ENCODE measurements at regions not wholly inside any gene's neighbourhood (a gene's known extent, or its start where the extent isn't known, plus 50 kb on each side); places are given as distances from the start of the nearest gene placed in this dataset.
"Not testable (repeated sequence)": the region's sequence is repeated elsewhere in the genome, so short reads cannot be mapped to it uniquely, and the experiment has no call there.

DNA sequence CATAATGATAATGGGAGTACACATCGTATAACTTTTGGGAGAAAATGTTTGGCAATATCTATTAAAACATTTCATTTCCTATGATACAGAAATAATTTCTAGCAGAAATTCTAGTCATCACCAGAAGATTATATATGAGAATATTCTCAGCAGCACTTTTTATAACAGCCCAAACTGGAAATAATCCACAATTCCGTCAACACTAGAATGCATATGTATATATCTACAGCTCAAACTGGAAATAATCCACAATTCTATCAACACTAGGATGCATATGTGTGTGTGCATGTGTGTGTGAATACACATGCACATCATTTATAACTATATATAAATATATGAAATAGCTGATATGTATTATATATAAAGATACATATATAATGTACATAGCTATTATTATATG, 408.0 kb upstream of the KLHL1 start:
- H3K27ac Mint-ChIP-seq (ENCODE audit: unreplicated experiment) = no peak overlapping the region
- no peaks in the 10 kb centered on the region for H3K27me3 Mint-ChIP-seq (ENCODE audit: low read depth)
- no peaks in the 10 kb centered on the region for H3K9me3 Mint-ChIP-seq (ENCODE audit: low read depth)
- H3K36me3 Mint-ChIP-seq (ENCODE audit: low read depth) = no peaks in the 10 kb centered on the region
- H3K4me3 Mint-ChIP-seq (ENCODE audit: unreplicated experiment) = no peak overlapping the region
- TF ChIP-seq, protein P1, sequence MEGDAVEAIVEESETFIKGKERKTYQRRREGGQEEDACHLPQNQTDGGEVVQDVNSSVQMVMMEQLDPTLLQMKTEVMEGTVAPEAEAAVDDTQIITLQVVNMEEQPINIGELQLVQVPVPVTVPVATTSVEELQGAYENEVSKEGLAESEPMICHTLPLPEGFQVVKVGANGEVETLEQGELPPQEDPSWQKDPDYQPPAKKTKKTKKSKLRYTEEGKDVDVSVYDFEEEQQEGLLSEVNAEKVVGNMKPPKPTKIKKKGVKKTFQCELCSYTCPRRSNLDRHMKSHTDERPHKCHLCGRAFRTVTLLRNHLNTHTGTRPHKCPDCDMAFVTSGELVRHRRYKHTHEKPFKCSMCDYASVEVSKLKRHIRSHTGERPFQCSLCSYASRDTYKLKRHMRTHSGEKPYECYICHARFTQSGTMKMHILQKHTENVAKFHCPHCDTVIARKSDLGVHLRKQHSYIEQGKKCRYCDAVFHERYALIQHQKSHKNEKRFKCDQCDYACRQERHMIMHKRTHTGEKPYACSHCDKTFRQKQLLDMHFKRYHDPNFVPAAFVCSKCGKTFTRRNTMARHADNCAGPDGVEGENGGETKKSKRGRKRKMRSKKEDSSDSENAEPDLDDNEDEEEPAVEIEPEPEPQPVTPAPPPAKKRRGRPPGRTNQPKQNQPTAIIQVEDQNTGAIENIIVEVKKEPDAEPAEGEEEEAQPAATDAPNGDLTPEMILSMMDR (IDR thresholded peaks at IDR 0.05) = no peak
- H3K4me1 Mint-ChIP-seq (ENCODE audit: low read depth) = peaks cover 13% of the 10 kb centered on the region
- no peak for DNase-seq (ENCODE audit: low spot score)

DNA sequence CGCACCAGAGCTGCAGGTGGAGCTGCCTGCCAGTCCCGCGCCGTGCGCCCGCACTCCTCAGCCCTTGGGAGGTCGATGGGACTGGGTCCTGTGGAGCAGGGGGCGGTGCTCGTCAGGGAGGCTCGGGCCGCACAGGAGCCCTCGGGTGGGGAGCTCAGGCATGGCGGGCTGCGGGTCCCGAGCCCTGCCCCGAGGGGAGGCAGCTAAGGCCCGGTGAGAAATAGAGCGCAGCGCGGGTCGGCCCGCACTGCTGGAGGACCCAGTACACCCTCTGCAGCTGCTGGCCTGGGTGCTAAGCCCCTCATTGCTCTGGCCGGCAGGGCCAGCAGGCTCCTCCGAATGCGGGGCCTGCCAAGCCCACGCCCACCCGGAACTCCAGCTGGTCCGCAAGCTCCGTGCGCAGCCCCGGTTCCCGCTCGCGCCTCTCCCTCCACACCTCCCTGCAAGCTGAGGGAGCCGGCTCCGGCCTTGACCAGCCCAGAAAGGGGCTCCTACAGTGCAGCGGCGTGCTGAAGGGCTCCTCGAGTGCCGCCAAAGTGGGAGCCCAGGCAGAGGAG, 403.7 kb upstream of the KLHL1 start:
- H3K4me1 Mint-ChIP-seq (ENCODE audit: low read depth); H3K4me3 Mint-ChIP-seq (ENCODE audit: unreplicated experiment); H3K9me3 Mint-ChIP-seq (ENCODE audit: low read depth); H3K36me3 Mint-ChIP-seq (ENCODE audit: low read depth); H3K27me3 Mint-ChIP-seq (ENCODE audit: low read depth); H3K27ac Mint-ChIP-seq (ENCODE audit: unreplicated experiment): not testable (repeated sequence)
- DNase-seq (ENCODE audit: low spot score) = peak; percentile 75

DNA sequence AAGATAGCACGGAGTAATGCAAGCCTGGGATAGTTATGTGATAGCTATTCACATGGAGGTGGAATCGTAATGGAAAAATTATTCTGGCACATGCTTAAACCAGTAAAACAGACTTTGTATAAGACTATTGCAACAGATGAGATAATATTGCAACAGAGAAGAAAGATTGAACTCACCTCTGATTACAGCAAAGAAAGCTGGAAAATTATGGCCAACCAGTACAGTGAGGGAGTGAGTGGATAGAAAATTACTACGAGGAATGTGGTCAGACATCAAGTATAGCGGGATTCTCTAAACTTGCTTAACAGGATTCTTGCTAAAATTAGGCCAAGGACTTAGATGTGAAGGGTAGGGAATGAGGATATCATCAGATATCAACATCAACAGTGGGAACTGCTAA, 397.6 kb upstream of the KLHL1 start:
- TF ChIP-seq, protein P1 (IDR thresholded peaks at IDR 0.05) = no peak
- Mint-ChIP-seq H3K4me1 (ENCODE audit: low read depth) (no peaks in the 10 kb centered on the region), H3K36me3 (ENCODE audit: low read depth) (no peaks in the 10 kb centered on the region), H3K27me3 (ENCODE audit: low read depth) (no peaks in the 10 kb centered on the region), H3K27ac (ENCODE audit: unreplicated experiment) (no peak overlapping the region), H3K4me3 (ENCODE audit: unreplicated experiment) (no peak overlapping the region), H3K9me3 (ENCODE audit: low read depth) (no peaks in the 10 kb centered on the region)
- no peak for DNase-seq (ENCODE audit: low spot score)

DNA sequence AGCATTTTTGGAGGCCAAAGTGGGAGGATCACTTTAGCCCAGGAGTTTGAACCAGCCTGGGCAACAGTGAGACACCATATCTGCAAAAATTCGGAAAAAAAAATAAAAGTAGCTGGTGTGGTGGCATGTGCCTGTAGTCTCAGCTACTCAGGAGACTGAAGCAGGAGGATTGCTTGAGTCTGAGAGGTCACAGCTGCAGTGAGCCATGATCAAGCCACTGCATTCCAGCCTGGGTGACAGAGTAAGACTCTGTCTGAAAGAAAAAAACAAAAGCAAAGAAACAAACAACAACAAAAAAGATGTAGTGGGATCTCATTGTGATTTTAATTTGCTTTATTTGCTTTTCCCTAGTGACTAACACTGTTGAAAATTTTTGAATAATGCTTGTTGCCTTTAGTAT, 394.7 kb upstream of the KLHL1 start:
- no peak overlapping the region for H3K27ac Mint-ChIP-seq (ENCODE audit: unreplicated experiment)
- H3K27me3 Mint-ChIP-seq (ENCODE audit: low read depth) = no peaks in the 10 kb centered on the region
- H3K4me1 Mint-ChIP-seq (ENCODE audit: low read depth) = no peaks in the 10 kb centered on the region

DNA sequence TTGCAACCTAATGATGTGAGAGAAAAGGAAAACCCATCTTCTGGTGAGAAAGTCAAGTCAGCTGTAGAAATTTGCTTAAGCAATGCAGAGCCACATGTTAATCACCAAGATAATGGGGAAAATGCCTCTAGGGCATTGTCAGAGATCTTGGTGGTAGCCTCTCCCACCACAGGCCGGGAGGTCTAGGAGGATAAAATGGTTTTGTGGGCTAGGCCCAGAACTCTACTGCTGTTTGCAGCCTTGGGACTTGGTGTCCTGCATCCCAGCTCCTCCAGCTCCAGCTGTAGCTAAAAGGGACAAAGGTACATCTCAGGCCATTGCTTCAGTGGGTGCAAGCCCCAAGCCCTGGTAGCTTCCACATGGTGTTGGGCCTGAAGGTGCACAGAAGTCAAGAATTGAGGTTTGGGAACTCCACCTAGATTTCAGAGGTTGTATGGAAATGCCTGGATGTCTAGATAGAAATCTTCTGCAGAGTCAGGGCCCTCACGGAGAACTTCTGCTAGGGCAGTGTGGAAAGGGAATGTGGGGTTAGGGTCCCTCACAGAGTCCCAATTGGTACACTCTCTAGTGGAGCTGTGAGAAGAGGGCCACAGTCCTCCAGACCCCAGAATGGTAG, 382.2 kb upstream of the KLHL1 start:
- Mint-ChIP-seq H3K4me1 (ENCODE audit: low read depth) (no peaks in the 10 kb centered on the region), H3K36me3 (ENCODE audit: low read depth) (no peaks in the 10 kb centered on the region), H3K9me3 (ENCODE audit: low read depth) (peaks cover 14% of the 10 kb centered on the region), H3K27ac (ENCODE audit: unreplicated experiment) (no peak overlapping the region), H3K4me3 (ENCODE audit: unreplicated experiment) (no peak overlapping the region), H3K27me3 (ENCODE audit: low read depth) (no peaks in the 10 kb centered on the region)
- no peak for DNase-seq (ENCODE audit: low spot score)
- TF ChIP-seq, protein P1 (IDR thresholded peaks at IDR 0.05) = no peak

More for the DNA sequence above, 394.7 kb upstream of the KLHL1 start:
- no peak overlapping the region for H3K4me3 Mint-ChIP-seq (ENCODE audit: unreplicated experiment)
- TF ChIP-seq, protein P1 (IDR thresholded peaks at IDR 0.05) = no peak
- H3K36me3 Mint-ChIP-seq (ENCODE audit: low read depth) = no peaks in the 10 kb centered on the region
- H3K9me3 Mint-ChIP-seq (ENCODE audit: low read depth) = peaks cover 1% of the 10 kb centered on the region
- DNase-seq (ENCODE audit: low spot score) = no peak

DNA sequence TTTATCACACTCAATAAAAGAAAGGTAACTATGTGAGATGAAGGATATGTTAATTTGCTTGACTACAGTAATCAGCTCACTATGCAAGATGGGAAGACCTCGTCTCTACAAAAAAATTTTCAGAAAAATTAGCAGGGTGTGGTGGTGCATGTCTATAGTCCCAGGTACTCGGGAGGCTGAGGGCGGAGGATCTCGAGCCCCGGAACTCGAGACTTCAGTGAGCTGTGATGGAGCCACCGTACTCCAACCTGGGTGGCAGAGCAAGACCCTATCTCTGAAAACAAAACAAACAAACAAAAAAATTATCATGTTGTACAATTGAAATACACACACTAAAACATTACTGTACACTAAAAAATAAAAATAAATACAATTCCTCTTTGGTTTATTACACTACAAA, 376.7 kb upstream of the KLHL1 start:
- Mint-ChIP-seq H3K4me1 (ENCODE audit: low read depth) (no peaks in the 10 kb centered on the region), H3K9me3 (ENCODE audit: low read depth) (peaks cover 3% of the 10 kb centered on the region), H3K4me3 (ENCODE audit: unreplicated experiment) (no peak overlapping the region), H3K36me3 (ENCODE audit: low read depth) (no peaks in the 10 kb centered on the region), H3K27me3 (ENCODE audit: low read depth) (peaks cover 9% of the 10 kb centered on the region), H3K27ac (ENCODE audit: unreplicated experiment) (no peak overlapping the region)
- TF ChIP-seq, protein P1 (IDR thresholded peaks at IDR 0.05) = no peak
- DNase-seq (ENCODE audit: low spot score) = no peak
